LNCaP clone FGC (cell line): ENCODE measurements at regions not wholly inside any gene's neighbourhood (a gene's known extent, or its start where the extent isn't known, plus 50 kb on each side); places are given as distances from the start of the nearest gene placed in this dataset.

Source experiments
- DNase-seq: peaks from one replicate; pipeline ENCODE4 v3.0.0-alpha.2; 2011; ENCODE audit warnings: low read depth
- H3K4me3 ChIP-seq: 2 replicates; pipeline ENCODE4 v1.5.1; 2011; ENCODE audit warnings: mild to moderate bottlenecking, low read depth, low read length, control low read depth
- TF ChIP-seq, protein P1 (sequence below): IDR thresholded peaks from 2 replicates; pipeline ENCODE4 v1.5.1; 2012; ENCODE audit warnings: mild to moderate bottlenecking; ENCODE audit not compliant: control insufficient read depth, insufficient read depth; ENCODE audit errors: extremely low read depth

DNA sequence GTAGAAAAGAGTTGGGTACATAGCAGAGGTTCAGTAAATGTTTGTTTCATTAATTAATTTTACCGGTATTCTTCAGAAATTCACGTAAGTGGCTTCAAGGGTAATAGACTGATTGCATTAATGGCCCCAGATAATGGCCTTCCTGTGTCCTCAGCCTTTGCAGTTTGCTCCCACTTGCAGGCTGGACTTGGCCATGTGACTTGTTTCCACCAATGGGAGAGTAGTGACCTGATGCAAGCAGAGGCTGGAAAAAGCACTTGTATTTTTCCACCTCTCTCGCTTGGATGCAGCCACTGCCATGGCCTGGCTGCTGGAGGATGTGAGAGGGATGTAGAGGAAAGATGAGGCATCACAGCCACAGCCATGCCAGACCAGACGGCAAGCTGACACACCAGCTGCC lies 480.9 kb downstream of the CDK5RAP2 start:
- no peak for DNase-seq
- TF ChIP-seq, protein P1, sequence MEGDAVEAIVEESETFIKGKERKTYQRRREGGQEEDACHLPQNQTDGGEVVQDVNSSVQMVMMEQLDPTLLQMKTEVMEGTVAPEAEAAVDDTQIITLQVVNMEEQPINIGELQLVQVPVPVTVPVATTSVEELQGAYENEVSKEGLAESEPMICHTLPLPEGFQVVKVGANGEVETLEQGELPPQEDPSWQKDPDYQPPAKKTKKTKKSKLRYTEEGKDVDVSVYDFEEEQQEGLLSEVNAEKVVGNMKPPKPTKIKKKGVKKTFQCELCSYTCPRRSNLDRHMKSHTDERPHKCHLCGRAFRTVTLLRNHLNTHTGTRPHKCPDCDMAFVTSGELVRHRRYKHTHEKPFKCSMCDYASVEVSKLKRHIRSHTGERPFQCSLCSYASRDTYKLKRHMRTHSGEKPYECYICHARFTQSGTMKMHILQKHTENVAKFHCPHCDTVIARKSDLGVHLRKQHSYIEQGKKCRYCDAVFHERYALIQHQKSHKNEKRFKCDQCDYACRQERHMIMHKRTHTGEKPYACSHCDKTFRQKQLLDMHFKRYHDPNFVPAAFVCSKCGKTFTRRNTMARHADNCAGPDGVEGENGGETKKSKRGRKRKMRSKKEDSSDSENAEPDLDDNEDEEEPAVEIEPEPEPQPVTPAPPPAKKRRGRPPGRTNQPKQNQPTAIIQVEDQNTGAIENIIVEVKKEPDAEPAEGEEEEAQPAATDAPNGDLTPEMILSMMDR: no peak

DNA sequence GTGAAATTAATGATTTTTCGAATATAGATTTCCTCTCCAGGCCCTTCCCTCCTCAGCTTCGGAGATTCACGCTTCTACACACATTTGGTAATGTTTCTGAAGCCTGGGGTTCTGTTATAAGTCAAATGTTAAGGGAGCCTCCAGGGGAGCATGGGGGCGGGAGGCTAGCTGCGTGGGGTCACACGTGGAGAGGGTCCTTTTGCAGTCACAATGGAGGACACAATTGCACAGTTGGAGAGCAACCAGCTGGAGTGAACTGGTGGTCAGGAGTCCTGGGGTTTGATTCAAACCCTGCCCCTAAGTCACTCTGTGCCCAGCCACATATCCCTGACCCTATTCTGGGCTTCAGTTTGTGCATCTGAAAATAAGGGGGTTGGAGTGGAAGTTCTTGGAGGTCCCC lies 481.4 kb downstream of the CDK5RAP2 start:
- no peak overlapping the region for H3K4me3 ChIP-seq
- no peak for DNase-seq
- TF ChIP-seq, protein P1: no peak

More for the DNA sequence above, 480.9 kb downstream of the CDK5RAP2 start:
- no peak overlapping the region for H3K4me3 ChIP-seq

DNA sequence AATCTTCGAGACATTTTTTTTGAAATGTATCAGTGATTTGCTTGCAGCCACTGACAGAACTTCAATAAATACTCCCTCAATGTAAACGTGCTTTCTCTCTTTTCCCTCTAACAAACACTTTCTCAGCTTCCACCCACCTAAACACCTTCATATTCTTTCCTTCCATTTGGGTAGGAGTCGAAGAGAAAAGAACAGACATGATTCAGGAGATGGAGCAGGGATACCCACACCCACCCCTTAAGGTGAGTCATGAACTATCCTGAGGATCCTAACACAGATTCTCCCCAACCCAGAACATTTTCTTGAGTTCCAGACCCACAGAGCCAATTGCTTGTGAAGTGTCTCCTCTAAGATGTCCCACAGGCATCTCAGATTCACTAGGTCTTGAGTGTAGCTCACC lies 488.8 kb downstream of the CDK5RAP2 start:
- H3K4me3 ChIP-seq: no peak overlapping the region
- TF ChIP-seq, protein P1: no peak
- DNase-seq: no peak

DNA sequence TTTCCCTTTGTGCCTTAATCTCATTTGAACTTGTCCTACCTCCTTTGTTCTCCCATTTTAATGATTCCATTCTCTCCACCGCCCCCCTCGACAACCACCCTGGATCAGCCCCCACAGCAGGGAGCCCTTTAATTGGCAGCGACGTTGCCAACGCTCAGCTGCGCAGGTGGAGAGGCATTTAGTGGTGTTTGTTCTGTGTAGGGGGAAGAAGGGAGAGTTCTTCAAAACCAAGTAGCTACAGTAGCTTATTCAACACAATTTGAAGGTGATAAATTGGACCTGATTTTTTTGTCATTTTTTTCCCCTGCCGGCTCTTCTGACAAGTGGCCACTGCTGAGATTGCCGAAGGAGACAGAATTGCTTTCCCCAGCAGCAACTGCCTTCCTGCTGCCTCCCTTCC lies 499.1 kb downstream of the CDK5RAP2 start:
- H3K4me3 ChIP-seq: no peak overlapping the region
- TF ChIP-seq, protein P1: no peak
- no peak for DNase-seq

- no peak for DNase-seq
- H3K4me3 ChIP-seq: no peak overlapping the region
- TF ChIP-seq, protein P1: no peak
Measured at GRCh38 chr9:120078112-120078511, 501.9 kb downstream of the CDK5RAP2 start.

- TF ChIP-seq, protein P1: no peak
- H3K4me3 ChIP-seq: no peak overlapping the region
- no peak for DNase-seq
Measured at GRCh38 chr9:120071760-120072159, 508.2 kb downstream of the CDK5RAP2 start.

DNA sequence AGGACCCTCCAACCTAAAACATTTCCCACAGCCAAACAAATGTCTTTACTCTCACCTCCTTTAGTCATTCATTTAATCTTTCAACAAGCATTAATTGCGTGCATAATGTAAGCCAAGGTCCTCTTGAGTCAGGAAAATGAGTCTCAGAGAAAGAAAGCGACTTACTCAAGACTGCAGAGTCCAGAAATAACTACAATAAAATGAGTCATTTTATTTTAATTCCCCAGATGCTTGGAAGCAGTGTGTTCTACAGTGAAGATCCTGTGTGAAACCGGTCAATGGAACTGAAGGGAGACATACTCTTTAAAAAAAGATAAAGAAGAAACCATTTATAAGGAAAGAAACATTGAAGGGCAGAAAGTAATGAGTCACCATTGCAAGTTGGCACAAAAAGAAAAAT lies 513.7 kb downstream of the CDK5RAP2 start:
- no peak overlapping the region for H3K4me3 ChIP-seq
- TF ChIP-seq, protein P1: no peak
- no peak for DNase-seq
